AG04450 (cell line): ENCODE measurements at regions not wholly inside any gene's neighbourhood (a gene's known extent, or its start where the extent isn't known, plus 50 kb on each side); places are given as distances from the start of the nearest gene placed in this dataset.
"Not testable (repeated sequence)": the region's sequence is repeated elsewhere in the genome, so short reads cannot be mapped to it uniquely, and the experiment has no call there.

Experiments
- CTCF ChIA-PET: fragments of 300-600, 350-600 bp; formaldehyde crosslinking; extraction: SDS; loops from one replicate; lab custom pipeline; 2022; ENCODE audit warnings: antibody characterized with exemption, inconsistent platforms; lab: Charles Lee
- POLR2A ChIA-PET: fragments of 350-600 bp; formaldehyde crosslinking; extraction: SDS; loops from one replicate; lab custom pipeline; 2021; ENCODE audit warnings: antibody characterized with exemption, inconsistent platforms; lab: Yijun Ruan, JAX
- DNase-seq: peaks from one replicate; pipeline ENCODE4 v3.0.0-alpha.2; 2011; ENCODE audit warnings: low read depth, low spot score
- H3K27ac ChIP-seq: one replicate; pipeline ENCODE4 v1.5.1; 2012; ENCODE audit warnings: low read depth, low read length, control low read depth
- H3K27me3 ChIP-seq: one replicate; pipeline ENCODE4 v1.6.0; 2012; ENCODE audit warnings: low read length; ENCODE audit not compliant: control insufficient read depth, insufficient read depth
- H3K4me3 ChIP-seq: 2 replicates; pipeline ENCODE4 v1.5.1; 2011; ENCODE audit warnings: mild to moderate bottlenecking, low read depth, low read length, control low read depth
- H3K9me3 ChIP-seq: 2 replicates; pipeline ENCODE4 v1.5.1; 2012; ENCODE audit warnings: low read length; ENCODE audit not compliant: control insufficient read depth, insufficient read depth
- CTCF ChIP-seq: IDR thresholded peaks from 2 replicates; pipeline ENCODE4 v1.5.1; 2011; ENCODE audit warnings: low read depth, low read length, control low read depth, inconsistent platforms

- ChIA-PET POLR2A (no interaction called here), CTCF (no interaction called here)
- no peak for DNase-seq
- no peak for TF ChIP-seq CTCF
- H3K9me3 ChIP-seq, result no peaks in the 10 kb centered on the region
- no peak overlapping the region for H3K27ac ChIP-seq
- no peak overlapping the region for H3K4me3 ChIP-seq
- H3K27me3 ChIP-seq, result no peaks in the 10 kb centered on the region
Measured at GRCh38 chr12:28035500-28035899, 63.0 kb upstream of the PTHLH start.

GRCh38 chr12:28036940-28037339 is 64.4 kb upstream of the PTHLH start:
- no peaks in the 10 kb centered on the region for H3K27me3 ChIP-seq
- no peak overlapping the region for H3K4me3 ChIP-seq
- TF ChIP-seq CTCF, result no peak
- POLR2A ChIA-PET, result no interaction called here
- H3K9me3 ChIP-seq, result no peaks in the 10 kb centered on the region
- H3K27ac ChIP-seq, result no peak overlapping the region
- DNase-seq, result no peak
- CTCF ChIA-PET, result no interaction called here

GRCh38 chr12:28040246-28040645 is 67.7 kb upstream of the PTHLH start:
- Histone ChIP-seq H3K9me3 (no peaks in the 10 kb centered on the region), H3K27ac (no peak overlapping the region), H3K27me3 (no peaks in the 10 kb centered on the region), H3K4me3 (no peak overlapping the region)
- no peak for TF ChIP-seq CTCF
- ChIA-PET CTCF (no interaction called here), POLR2A (no interaction called here)
- no peak for DNase-seq

- H3K27me3 ChIP-seq, DNase-seq, H3K27ac ChIP-seq, H3K4me3 ChIP-seq, CTCF ChIA-PET, POLR2A ChIA-PET, H3K9me3 ChIP-seq: not testable (repeated sequence)
Measured at GRCh38 chr12:28046600-28046999, 74.1 kb upstream of the PTHLH start.

GRCh38 chr12:28050606-28051005 is 78.1 kb upstream of the PTHLH start:
- DNase-seq, result no peak
- H3K27ac ChIP-seq, result no peak overlapping the region
- no peaks in the 10 kb centered on the region for H3K27me3 ChIP-seq
- no peak for TF ChIP-seq CTCF
- ChIA-PET POLR2A (no interaction called here), CTCF (interaction anchor here (0.6 kb wide), 1 partner anchor 99 kb away, joined by 5 read pairs; no protein-coding TSS in a partner anchor)
- no peaks in the 10 kb centered on the region for H3K9me3 ChIP-seq
- H3K4me3 ChIP-seq, result no peak overlapping the region
